ENCODE measurements at regions not wholly inside any gene's neighbourhood (a gene's known extent, or its start where the extent isn't known, plus 50 kb on each side); places are given as distances from the start of the nearest gene placed in this dataset.

DNA sequence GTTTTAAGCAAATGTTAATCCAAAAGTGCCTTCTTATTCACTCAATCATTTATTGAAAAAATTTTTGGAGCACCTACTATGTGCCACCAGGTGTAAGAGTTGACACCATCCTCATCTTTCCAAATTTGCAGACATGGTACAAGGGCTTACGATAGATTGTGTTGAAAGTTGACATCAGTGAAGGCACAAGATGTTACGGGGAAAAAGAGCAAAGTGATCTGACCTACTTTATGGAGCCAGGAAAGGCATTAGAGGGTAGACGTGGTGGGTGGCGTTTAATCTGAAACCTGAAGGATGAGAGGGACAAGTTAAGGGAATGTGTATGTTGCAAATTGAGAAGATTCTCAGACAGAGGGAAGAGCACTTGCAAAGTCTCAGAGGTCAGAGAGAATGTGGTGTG lies 167.8 kb upstream of the HAND2 start:
- no peak for TF ChIP-seq CTCF (IDR thresholded peaks at IDR 0.05; ENCODE audit: low read depth, low read length)
- no peak overlapping the region for H3K4me3 ChIP-seq (ENCODE audit: low read depth, low read length)

- H3K4me3 ChIP-seq (ENCODE audit: low read depth, low read length): no peak overlapping the region
- TF ChIP-seq CTCF (IDR thresholded peaks at IDR 0.05; ENCODE audit: low read depth, low read length): no peak
Observed at GRCh38 chr4:173696551-173696950, 166.5 kb upstream of the HAND2 start.

DNA sequence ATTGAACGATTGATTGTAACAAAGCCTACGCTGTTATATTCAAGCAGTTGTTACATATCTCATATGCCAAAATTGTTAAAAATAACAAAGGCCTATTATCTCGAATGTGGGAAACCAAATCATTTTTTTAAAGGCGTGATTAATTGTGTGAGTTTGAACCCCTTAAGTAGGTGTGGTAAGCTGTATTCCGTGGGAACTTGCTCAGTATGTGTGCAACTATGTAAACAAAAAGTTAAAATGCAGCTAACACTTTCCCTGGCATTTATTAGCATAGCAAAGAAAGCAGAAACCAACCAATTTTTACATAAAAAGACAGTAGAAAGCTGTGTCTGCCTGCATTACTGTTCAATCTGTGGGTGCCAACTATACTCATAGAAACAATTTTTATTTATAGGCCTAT lies 166.0 kb upstream of the HAND2 start:
- TF ChIP-seq CTCF (IDR thresholded peaks at IDR 0.05; ENCODE audit: low read depth, low read length): no peak
- H3K4me3 ChIP-seq (ENCODE audit: low read depth, low read length): no peak overlapping the region

DNA sequence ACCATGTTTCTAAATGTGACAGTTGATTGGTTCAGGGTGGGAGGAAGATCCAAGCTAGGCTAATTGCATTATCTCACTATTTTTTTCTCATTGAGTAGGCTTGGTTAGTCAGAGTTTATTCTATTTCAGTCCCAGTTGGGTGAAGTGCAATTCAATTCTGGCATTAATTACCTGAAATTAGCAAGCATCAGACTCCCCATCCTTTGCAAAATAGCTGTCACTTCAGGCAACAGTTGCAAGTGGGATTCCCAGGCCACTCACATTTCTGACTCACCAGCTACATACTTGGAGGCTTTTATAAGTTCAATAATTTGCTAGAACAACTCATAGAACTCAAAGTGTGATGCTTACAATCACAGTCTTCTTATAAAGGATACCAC lies 155.8 kb upstream of the HAND2 start:
- H3K4me3 ChIP-seq (ENCODE audit: low read depth, low read length): no peak overlapping the region
- no peak for TF ChIP-seq CTCF (IDR thresholded peaks at IDR 0.05; ENCODE audit: low read depth, low read length)

DNA sequence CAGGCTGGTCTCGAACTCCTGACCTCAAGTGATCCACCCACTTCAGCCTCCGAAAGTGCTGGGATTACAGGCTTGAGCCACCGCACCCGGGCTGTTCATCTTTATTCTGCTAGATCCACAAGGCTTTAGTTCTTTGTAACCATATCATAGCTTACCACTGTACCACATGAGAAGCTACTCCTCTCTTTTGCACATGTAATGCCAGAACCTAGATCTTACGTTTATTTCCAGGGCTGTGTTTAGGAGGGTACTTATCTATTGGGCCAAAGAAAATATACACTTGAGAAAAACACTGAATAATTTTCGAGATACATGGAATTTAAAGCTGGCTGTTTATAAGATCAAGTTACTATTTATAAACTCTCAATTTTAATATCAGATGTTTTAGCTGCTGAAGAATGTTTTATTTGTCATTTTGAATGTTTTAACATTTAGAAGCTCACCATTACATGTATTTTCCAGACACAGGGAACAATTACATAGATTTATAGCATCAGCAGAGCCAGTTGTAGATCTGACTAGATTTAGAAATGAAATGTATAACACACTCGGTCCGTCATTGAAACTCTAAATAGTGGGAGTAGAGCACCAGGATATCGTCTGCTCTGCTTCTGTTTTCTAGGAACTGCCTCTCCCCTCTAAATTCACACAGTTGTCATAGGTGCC lies 155.3 kb upstream of the HAND2 start:
- H3K4me3 ChIP-seq (ENCODE audit: low read depth, low read length): no peak overlapping the region
- no peak for TF ChIP-seq CTCF (IDR thresholded peaks at IDR 0.05; ENCODE audit: low read depth, low read length)

DNA sequence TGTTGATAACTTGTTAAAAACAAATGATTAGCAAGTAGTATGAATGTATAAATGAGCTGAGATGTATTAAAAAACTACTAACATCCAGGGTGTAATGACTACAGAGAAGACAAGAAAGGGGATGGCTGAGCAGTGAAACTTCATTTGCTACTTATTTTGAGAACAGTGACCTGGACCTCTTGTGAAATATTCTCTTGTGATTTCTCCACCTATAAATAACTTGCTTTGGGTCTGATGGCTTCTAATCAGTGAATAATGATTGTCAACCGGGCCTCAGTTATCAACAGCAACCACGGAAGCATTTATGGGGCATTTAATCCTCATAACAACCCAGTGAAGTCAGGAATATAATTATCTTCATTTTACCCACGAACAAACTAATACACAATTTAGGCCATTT lies 154.2 kb upstream of the HAND2 start:
- TF ChIP-seq CTCF (IDR thresholded peaks at IDR 0.05; ENCODE audit: low read depth, low read length): no peak
- no peak overlapping the region for H3K4me3 ChIP-seq (ENCODE audit: low read depth, low read length)

DNA sequence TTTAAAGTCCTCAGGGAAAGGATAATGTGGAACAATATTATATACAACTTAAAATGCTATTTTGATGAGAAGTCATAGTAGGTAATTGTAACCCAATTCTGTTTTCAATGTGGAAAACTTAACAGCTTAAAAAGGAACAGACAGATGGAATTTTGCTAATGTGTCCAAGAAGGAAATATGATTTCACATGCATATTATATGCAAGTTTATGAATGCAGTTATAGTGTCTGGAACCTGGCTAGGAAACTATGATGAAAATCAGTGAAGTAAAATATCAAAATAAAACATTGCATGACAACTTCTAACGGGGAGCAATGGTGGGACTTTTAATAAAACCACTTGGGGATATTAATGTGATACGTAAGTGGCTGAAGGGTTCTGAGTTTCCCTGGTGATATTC lies 152.6 kb upstream of the HAND2 start:
- H3K4me3 ChIP-seq (ENCODE audit: low read depth, low read length): no peak overlapping the region
- no peak for TF ChIP-seq CTCF (IDR thresholded peaks at IDR 0.05; ENCODE audit: low read depth, low read length)

Measured in WI38 (cell line).